ENCODE measurements at regions not wholly inside any gene's neighbourhood (a gene's known extent, or its start where the extent isn't known, plus 50 kb on each side); places are given as distances from the start of the nearest gene placed in this dataset.

DNA sequence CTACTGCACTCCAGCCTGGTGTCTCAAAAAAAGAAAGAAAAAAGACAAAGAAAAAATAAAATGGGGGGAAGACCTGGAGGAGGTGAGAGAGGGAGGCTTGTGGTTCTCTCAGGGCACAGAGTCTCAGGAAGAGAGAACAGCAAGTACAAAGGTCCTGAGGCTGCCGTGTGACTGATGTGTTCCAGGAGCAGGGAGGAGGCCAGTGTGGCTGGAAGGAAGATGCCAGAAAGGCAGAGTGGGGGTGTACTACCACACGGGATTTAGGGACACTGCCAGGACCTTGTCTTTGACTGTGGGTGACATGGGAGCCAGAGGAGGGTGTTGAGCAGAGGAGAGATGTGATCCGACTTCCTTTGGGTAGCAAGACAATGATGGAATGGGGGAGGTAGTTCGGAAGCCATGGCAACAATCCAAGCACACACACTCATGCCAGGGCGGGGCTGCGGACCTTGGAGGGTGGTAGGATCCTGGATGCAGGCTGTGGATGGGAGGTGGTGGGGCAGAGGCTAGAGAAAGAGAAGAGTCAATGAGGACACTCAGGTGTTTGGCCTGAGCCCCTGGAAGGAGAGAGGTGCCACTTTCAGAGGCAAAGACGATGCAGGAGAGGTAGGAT is 136.4 kb upstream of the PTPN1 start:
- TF ChIP-seq CTCF (conservative IDR thresholded peaks at IDR 0.05; ENCODE audit: low read length) (no peak), EZH2phosphoT487 (IDR thresholded peaks at IDR 0.05; ENCODE audit: borderline replicate concordance) (no peak)

All from Loucy (cell line).